GM21367 (cell line): ENCODE measurements at regions not wholly inside any gene's neighbourhood (a gene's known extent, or its start where the extent isn't known, plus 50 kb on each side); places are given as distances from the start of the nearest gene placed in this dataset.

ENCODE experiments used
- ATAC-seq: cut with Tn5 transposase; IDR thresholded peaks from one replicate; pipeline ENCODE4 v1.9.1; 2021; ENCODE audit not compliant: unreplicated experiment

- no peak for ATAC-seq
Observed at GRCh38 chr5:2178071-2178477, 295.3 kb upstream of the IRX4 start.

- ATAC-seq = no peak
Observed at GRCh38 chr5:2177244-2177643, 294.5 kb upstream of the IRX4 start.

DNA sequence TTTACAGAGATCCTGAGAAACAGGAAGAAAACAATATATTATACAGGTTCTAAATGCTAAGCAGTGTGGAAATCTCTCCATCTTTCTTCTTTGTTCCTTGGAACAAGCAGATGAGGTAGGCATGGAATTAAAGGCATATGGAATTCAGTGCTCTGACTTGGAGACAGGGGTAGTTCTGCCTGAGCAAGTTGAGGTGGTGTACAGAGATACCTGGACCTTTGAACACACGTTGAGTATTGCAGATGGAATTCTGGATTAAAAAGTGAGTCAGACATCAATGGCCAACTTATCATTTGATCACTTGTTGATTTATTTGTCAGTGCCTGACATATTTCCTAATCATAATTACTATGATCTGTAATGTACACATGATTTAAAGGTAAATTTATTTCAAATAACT is 293.9 kb upstream of the IRX4 start:
- ATAC-seq = no peak

DNA sequence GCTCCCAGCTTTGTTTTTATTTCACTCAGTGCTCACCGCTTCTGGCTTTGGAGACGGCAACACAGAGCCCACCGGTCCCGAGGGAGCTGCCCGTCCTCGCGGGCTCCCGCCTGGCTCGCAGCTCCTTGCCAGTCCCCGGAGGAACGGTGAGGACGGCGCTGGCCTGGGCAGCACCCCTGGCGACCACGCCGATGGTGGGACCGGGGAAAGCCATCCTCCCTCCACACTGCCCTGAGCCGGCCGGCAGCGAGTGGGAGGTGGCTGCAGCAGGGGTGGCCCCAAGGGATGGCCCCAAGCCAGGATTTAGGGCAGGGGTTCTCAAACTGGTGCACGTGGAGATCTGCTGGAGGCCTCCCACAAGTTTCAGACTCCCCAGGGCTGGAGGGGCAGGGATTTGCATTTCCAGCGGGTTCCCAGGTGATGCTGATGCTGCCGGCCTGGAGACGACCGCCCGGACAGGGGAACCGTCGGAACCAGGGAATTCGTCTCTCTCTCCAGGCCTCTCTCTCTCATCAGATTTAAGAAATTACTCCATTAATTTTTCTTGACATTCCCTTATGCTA is 293.2 kb upstream of the IRX4 start:
- no peak for ATAC-seq

GRCh38 chr5:2175041-2175440 is 292.3 kb upstream of the IRX4 start:
- no peak for ATAC-seq

DNA sequence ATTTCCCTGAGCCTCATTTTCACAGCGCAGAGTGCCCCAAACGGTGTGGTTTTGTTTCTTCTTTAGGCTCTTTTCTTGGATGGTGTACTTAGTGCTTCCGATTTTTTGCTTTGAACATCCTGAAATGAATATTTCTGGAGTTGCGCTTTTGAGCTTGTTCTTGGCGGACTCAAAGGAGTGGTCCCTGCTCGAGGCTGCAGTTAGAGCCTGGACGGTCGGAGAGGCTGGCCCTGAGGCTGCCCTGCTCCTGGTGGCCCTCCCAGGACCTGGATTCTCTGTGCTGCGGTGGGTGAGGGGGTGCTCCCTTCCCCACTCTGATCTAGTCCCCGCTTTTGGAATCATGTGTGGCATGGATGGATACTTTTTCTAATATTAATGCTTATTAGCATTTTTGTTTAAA is 291.8 kb upstream of the IRX4 start:
- no peak for ATAC-seq

DNA sequence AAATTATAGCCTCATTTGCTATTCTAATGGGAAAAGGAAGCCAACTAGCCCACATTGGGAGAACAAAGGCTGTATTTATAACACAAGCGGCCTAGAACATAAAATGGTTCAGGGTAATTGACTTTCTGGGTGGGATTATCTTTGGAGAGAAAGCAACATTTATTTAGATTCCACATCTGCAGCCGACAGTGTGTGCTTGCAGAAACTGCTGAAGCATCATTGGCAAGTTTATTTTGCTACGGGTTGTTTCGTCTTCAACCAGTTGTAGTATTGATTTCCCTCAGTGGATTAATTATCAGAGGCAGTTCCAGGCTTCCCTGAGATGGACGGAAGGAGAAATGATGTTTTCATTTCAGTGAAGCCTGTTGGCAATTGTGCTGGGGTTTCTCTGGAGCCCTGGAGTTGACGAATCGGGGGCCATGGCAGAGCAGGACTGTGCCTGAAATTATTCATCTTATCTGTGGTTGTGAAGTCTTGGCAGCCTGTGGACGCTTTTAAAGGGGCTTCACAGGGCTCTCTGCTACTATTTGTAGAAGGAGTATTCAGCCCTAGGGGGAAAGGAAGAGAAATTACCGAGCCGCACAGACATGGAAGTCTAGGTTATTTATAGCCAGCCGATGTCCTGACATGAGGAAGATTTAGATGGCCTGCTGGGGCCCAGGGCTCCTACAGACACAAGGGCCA is 290.6 kb upstream of the IRX4 start:
- no peak for ATAC-seq

DNA sequence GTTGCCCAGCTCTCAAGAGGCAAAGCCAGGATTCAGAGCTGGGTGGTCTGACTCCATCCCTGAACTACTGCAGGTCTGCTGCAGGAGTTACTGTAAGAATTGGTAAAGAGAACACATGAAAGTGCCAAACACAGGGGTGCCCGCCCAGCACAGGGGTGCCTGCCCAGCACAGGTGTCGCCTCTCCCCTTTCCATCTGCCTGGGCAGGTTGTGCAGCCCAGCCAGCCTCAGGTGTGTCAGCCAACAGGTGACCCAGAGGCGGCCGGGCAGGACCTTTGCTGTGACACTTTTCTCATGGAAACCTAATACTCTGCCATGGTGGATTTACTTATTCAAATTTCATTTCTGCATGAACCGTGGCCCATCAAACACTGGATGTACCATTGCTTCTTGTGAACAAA is 289.7 kb upstream of the IRX4 start:
- ATAC-seq = no peak

GRCh38 chr5:2170761-2171160 is 288.0 kb upstream of the IRX4 start:
- ATAC-seq = no peak

- ATAC-seq = no peak
Observed at GRCh38 chr5:2169850-2170760, 287.4 kb upstream of the IRX4 start.

GRCh38 chr5:2169430-2169808 is 286.7 kb upstream of the IRX4 start:
- ATAC-seq = no peak

DNA sequence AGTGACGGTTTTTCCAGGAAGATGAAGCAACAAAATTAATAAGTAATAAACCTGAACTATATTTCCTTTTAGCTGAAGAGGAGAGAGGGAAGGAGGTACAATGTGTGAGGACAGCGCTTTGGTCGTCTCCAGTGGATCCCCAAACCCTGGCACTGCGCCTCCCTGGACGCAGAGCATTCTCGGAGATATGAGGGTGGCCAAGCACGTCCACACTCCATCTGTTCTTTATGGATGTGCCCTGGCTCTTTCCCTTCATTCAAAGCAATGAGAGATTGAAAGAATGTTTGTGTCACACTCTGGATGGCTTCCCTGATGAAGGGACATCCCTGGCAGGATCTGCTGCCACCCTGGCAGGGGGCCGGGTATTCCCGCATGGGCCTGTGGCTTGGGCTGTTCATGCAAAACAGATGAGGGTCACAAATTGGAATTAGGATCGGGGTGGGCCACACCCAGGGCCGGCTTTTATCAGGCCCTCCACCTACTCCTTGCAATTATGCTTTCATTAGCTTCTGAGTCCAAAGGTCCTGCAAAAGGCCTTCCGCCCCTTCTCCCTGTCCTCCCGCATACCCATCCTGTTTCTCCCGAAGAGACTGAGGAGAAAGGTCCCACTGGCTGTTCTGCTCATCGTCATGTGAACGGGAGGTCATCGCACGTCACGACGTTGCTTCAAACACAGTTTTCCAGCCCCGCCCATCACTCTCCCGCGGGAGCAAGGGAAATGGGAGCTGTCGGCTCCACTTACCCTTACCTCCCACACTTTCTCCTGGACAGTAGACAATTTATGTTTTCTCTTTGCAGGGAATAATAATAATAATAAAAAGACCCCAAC is 286.1 kb upstream of the IRX4 start:
- no peak for ATAC-seq

- ATAC-seq = no peak
Observed at GRCh38 chr5:2167671-2168070, 284.9 kb upstream of the IRX4 start.

- no peak for ATAC-seq
Observed at GRCh38 chr5:2166979-2167377, 284.3 kb upstream of the IRX4 start.

DNA sequence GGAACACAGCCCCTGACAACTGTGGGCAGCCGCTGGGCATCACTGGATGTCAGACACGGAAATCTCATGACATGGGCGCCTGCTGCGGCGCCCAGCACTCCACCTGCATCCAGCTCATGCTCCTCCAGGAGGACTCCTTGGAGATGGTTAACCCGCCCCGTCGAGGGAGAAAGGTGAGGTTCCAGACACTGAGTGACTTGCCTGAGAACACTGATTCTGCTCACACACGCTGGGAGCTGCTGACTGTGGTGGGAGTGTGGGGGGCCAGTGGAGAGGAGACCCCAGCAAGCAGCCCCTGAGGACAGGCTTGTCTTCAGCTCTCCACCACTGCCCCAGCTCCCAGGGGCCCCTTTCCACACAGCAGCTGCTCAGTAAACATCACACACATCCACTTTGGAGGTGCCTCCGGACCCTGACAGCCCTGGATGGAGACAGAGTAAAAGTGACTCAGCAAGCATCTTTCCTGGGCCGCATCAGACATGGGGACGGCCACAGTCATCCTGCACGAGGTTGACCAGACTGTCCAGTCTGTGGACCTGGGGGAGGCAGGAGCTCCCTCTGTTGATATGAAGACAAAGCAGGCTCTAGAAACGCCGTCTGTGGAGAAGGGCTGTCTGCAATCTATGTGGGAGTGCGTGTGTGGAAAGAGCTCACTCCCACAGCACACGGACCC is 283.7 kb upstream of the IRX4 start:
- no peak for ATAC-seq

GRCh38 chr5:2165615-2166305 is 283.0 kb upstream of the IRX4 start:
- no peak for ATAC-seq

GRCh38 chr5:2165203-2165602 is 282.5 kb upstream of the IRX4 start:
- ATAC-seq = no peak

DNA sequence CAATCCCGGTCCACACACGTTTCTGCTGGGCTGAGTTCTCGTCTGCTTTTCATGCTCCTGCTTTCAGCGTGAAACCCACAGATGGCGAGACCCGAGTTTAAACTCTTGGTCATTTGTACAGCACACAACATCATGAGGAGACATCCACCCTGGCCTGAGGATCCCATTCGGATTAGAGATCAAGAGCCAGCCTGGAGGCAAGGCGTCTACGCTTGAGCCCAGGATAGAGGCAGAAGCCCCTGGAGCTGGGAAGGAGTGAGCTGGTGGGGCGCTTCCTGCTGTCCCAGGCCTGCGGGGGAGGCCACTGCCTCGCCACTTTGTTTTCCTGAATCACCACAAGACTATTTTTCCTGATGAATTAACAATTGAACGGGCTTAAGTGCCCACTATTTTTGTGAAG is 281.9 kb upstream of the IRX4 start:
- no peak for ATAC-seq

DNA sequence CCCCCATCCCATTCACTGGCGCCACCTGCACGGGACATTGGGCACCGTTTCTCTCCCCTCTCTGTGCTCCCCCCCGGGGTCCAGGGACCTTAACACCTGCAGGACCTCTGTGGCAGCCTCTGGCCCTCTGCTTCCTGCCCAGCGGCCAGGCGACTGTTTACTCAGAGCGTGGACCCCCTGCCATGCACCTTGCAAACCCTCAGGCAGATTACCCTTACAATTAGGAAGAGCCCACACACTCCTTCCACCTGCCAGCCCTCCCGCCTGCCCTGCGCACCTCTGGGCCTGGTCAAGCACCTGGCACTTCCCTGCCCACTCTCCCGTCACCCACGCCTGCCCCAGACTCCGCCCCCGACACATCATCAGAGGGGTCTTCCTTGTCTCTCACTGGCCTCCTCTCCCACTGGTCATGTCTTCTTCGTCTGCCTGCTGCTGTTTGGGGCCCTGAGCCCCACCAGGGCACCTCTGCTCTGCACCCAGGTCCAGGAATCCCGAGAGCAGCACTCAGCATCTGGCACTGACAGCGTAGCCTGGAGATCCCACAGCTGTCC is 281.3 kb upstream of the IRX4 start:
- no peak for ATAC-seq
